H1 (cell line): ENCODE measurements at regions not wholly inside any gene's neighbourhood (a gene's known extent, or its start where the extent isn't known, plus 50 kb on each side); places are given as distances from the start of the nearest gene placed in this dataset.

Source experiments
- CTCF ChIA-PET: fragments of 300-600 bp; sonication (Branson Sonifier 250); formaldehyde crosslinking; loops from one replicate; lab custom pipeline; 2021; ENCODE audit not compliant: partially characterized antibody; lab: Charles Lee
- POLR2A ChIA-PET: fragments of 300-600 bp; sonication (Branson Sonifier 250); formaldehyde crosslinking; loops from one replicate; lab custom pipeline; 2021; ENCODE audit warnings: inconsistent platforms; ENCODE audit not compliant: partially characterized antibody; lab: Charles Lee
- DNase-seq, 2 experiments: peaks; one replicate each; pipeline versions ENCODE4 v3.0.0 to v3.0.0-alpha.2; 2010 to 2022; ENCODE audit warnings: low spot score in 2 of 2, low read depth in 1 of 2, mixed read lengths in 1 of 2
- FAIRE-seq: peaks from 2 replicates; lab custom pipeline; 2011; peaks lifted over from hg19 to GRCh38; lab: Jason Lieb, UNC
- H2AFZ ChIP-seq: 2 replicates; pipeline ENCODE4 v1.8.1; 2012; ENCODE audit warnings: low read length, inconsistent platforms
- H2AK5ac ChIP-seq: 2 replicates; pipeline ENCODE4 v1.6.1; 2013; ENCODE audit warnings: low read depth, low read length
- H2BK120ac ChIP-seq: replicated peaks from 2 replicates; pipeline ENCODE3; 2013; ENCODE audit warnings: low read depth, low read length, inconsistent platforms
- H2BK12ac ChIP-seq: 2 replicates; pipeline ENCODE4 v1.6.1; 2013; ENCODE audit warnings: low read depth, low read length
- H2BK15ac ChIP-seq: 2 replicates; pipeline ENCODE4 v1.6.1; 2013; ENCODE audit warnings: low read length
- H2BK20ac ChIP-seq: 2 replicates; pipeline ENCODE4 v1.6.1; 2013; ENCODE audit warnings: low read length
- H2BK5ac ChIP-seq: 2 replicates; pipeline ENCODE4 v1.6.1; 2013; ENCODE audit warnings: low read depth, low read length
- H3K14ac ChIP-seq: 2 replicates; pipeline ENCODE4 v1.6.1; 2013; ENCODE audit warnings: inconsistent platforms; ENCODE audit not compliant: insufficient read length
- H3K18ac ChIP-seq: 2 replicates; pipeline ENCODE4 v1.6.1; 2013; ENCODE audit warnings: low read length; ENCODE audit errors: extremely low read depth
- H3K23ac ChIP-seq: 2 replicates; pipeline ENCODE4 v1.6.1; 2013; ENCODE audit warnings: inconsistent platforms; ENCODE audit not compliant: insufficient read length
- H3K23me2 ChIP-seq: 2 replicates; pipeline ENCODE4 v1.6.1; 2013; ENCODE audit warnings: low read depth, low read length
- H3K27ac ChIP-seq: 2 replicates; pipeline ENCODE4 v1.6.1; 2011; ENCODE audit warnings: low read depth, low read length, inconsistent platforms
- H3K27me3 ChIP-seq, 4 experiments: replicated peaks in 1 of 4; 1 replicate in 1 of 4; 2 replicates in 3 of 4; pipeline versions ENCODE4 v1.6.1 to v1.8.1; 2011 to 2013; ENCODE audit warnings: low read length in 3 of 4, mild to moderate bottlenecking in 3 of 4, inconsistent platforms in 2 of 4, mixed read lengths in 2 of 4, moderate library complexity in 1 of 4; ENCODE audit not compliant: control insufficient read depth in 3 of 4, insufficient read depth in 3 of 4; ENCODE audit errors: extremely low read depth in 1 of 4
- H3K36me3 ChIP-seq, 4 experiments: 2 replicates each; pipeline versions ENCODE4 v1.6.1 to v1.8.1; 2011 to 2013; ENCODE audit warnings: mild to moderate bottlenecking in 4 of 4, low read length in 3 of 4, moderate library complexity in 2 of 4, control low read depth in 1 of 4, inconsistent platforms in 1 of 4; ENCODE audit not compliant: insufficient read depth in 4 of 4, control insufficient read depth in 2 of 4
- H3K4ac ChIP-seq: replicated peaks from 2 replicates; pipeline ENCODE3; 2013; ENCODE audit warnings: low read length, low read depth, mixed read lengths, inconsistent platforms; ENCODE audit not compliant: insufficient read length
- H3K4me1 ChIP-seq, 4 experiments: replicated peaks in 1 of 4; 1 replicate in 1 of 4; 2 replicates in 3 of 4; pipeline versions ENCODE4 v1.6.1 to v1.8.1; 2011 to 2013; ENCODE audit warnings: low read length in 3 of 4, inconsistent platforms in 2 of 4, mixed read lengths in 1 of 4; ENCODE audit not compliant: insufficient read depth in 4 of 4, control insufficient read depth in 3 of 4
- H3K4me2 ChIP-seq, 2 experiments: 2 replicates each; pipeline versions ENCODE4 v1.6.1 to v1.8.1; 2011 to 2013; ENCODE audit warnings: low read depth in 2 of 2, low read length in 2 of 2, control low read depth in 1 of 2, inconsistent platforms in 1 of 2, mild to moderate bottlenecking in 1 of 2; ENCODE audit not compliant: insufficient read depth in 1 of 2
- H3K4me3 ChIP-seq, 4 experiments: fragments of 200-600, 300-600 bp in 1 of 4; sonication (generic), shearing (Covaris generic), sonication (Bioruptor Twin) in 1 of 4; 2 replicates each; pipeline versions ENCODE4 v1.5.1 to v1.8.1; 2011 to 2016; ENCODE audit warnings: low read length in 4 of 4, low read depth in 3 of 4, control low read depth in 2 of 4, inconsistent platforms in 2 of 4, mild to moderate bottlenecking in 2 of 4, mixed read lengths in 1 of 4, moderate library complexity in 1 of 4; ENCODE audit not compliant: insufficient read depth in 2 of 4; ENCODE audit errors: extremely low read depth in 1 of 4
- H3K56ac ChIP-seq: replicated peaks from 2 replicates; pipeline ENCODE3; 2013; ENCODE audit warnings: low read depth, mild to moderate bottlenecking, mixed read lengths, low read length, inconsistent platforms; ENCODE audit not compliant: insufficient read length
- H3K79me1 ChIP-seq: 2 replicates; pipeline ENCODE4 v1.6.1; 2013; ENCODE audit warnings: low read depth, low read length, control low read depth
- H3K79me2 ChIP-seq, 2 experiments: 2 replicates each; pipeline versions ENCODE4 v1.6.1 to v1.8.1; 2012 to 2013; ENCODE audit warnings: low read length in 2 of 2, mild to moderate bottlenecking in 2 of 2, inconsistent platforms in 1 of 2; ENCODE audit not compliant: insufficient read depth in 2 of 2, control insufficient read depth in 1 of 2
- H3K9ac ChIP-seq, 4 experiments: replicated peaks in 1 of 4; 1 replicate in 1 of 4; 2 replicates in 3 of 4; pipeline versions ENCODE4 v1.6.1 to v1.8.1; 2011 to 2013; ENCODE audit warnings: low read depth in 3 of 4, low read length in 3 of 4, control low read depth in 2 of 4, mild to moderate bottlenecking in 2 of 4, moderate library complexity in 2 of 4, inconsistent platforms in 1 of 4; ENCODE audit errors: extremely low read depth in 1 of 4
- H3K9me3 ChIP-seq, 2 experiments: 2 replicates each; pipeline versions ENCODE4 v1.6.1 to v1.8.1; 2012 to 2013; ENCODE audit warnings: mild to moderate bottlenecking in 2 of 2, moderate library complexity in 2 of 2, control low read depth in 1 of 2, inconsistent platforms in 1 of 2, low read depth in 1 of 2, low read length in 1 of 2, mixed read lengths in 1 of 2; ENCODE audit not compliant: insufficient read depth in 2 of 2
- H4K20me1 ChIP-seq, 2 experiments: replicated peaks in 1 of 2; 2 replicates each; pipeline versions ENCODE3 to v1.8.1; 2011 to 2013; ENCODE audit warnings: inconsistent platforms in 2 of 2, low read length in 2 of 2, mild to moderate bottlenecking in 1 of 2; ENCODE audit not compliant: insufficient read depth in 2 of 2, control insufficient read depth in 1 of 2
- H4K5ac ChIP-seq: 2 replicates; pipeline ENCODE4 v1.6.1; 2013; ENCODE audit warnings: low read length, low read depth, mixed read lengths, inconsistent platforms; ENCODE audit not compliant: insufficient read length
- H4K8ac ChIP-seq: 2 replicates; pipeline ENCODE4 v1.8.0; 2013; ENCODE audit warnings: mild to moderate bottlenecking, moderate library complexity, low read length, inconsistent platforms; ENCODE audit not compliant: insufficient read depth; ENCODE audit errors: extremely low read depth
- H4K91ac ChIP-seq: replicated peaks from 2 replicates; pipeline ENCODE3; 2013; ENCODE audit warnings: low read length, mixed read lengths, inconsistent platforms; ENCODE audit not compliant: insufficient read length
- ATF2 ChIP-seq: IDR thresholded peaks from 2 replicates; pipeline ENCODE4 v1.6.1; 2012; ENCODE audit warnings: low read length, inconsistent platforms
- CBX5 ChIP-seq: fragments of 300-800, 300-1000 bp; sonication (generic); IDR thresholded peaks from 2 replicates; pipeline ENCODE4 v1.7.1; 2016; ENCODE audit warnings: antibody characterized with exemption, low read length, low read depth
- CHD1 ChIP-seq: IDR thresholded peaks from 2 replicates; pipeline ENCODE4 v1.6.1; 2012; ENCODE audit warnings: low read depth, low read length, improper control_type of control experiment
- CHD2 ChIP-seq: IDR thresholded peaks from 2 replicates; pipeline ENCODE4 v1.6.1; 2012; ENCODE audit warnings: low read length, improper control_type of control experiment
- CREB1 ChIP-seq: IDR thresholded peaks from 2 replicates; pipeline ENCODE4 v1.6.1; 2012; ENCODE audit warnings: inconsistent platforms
- HDAC2 ChIP-seq, 2 experiments: fragments of 300-600 bp in 1 of 2; sonication (generic) in 1 of 2; IDR thresholded peaks; 2 replicates each; pipeline ENCODE4 v1.6.1; 2011 to 2012; ENCODE audit warnings: low read depth in 2 of 2, low read length in 2 of 2, mild to moderate bottlenecking in 2 of 2, moderate library complexity in 2 of 2, borderline replicate concordance in 1 of 2, inconsistent platforms in 1 of 2
- KDM1A ChIP-seq: fragments of 200-600, 300-600 bp; sonication (generic); IDR thresholded peaks from 2 replicates; pipeline ENCODE4 v1.7.1; 2016; ENCODE audit warnings: mild to moderate bottlenecking, low read length, borderline replicate concordance
- MAFK ChIP-seq: IDR thresholded peaks from 2 replicates; pipeline ENCODE4 v1.6.1; 2012; ENCODE audit warnings: low read depth, mild to moderate bottlenecking, improper control_type of control experiment, low read length
- NANOG ChIP-seq: IDR thresholded peaks from 2 replicates; pipeline ENCODE4 v1.6.1; 2011; ENCODE audit warnings: low read length, low read depth, mild to moderate bottlenecking, inconsistent platforms; ENCODE audit not compliant: insufficient read depth, poor library complexity, severe bottlenecking
- SAP30 ChIP-seq: fragments of 300-600 bp; sonication (generic); IDR thresholded peaks from 2 replicates; pipeline ENCODE4 v1.7.1; 2012; ENCODE audit warnings: low read length, moderate library complexity, mild to moderate bottlenecking, inconsistent platforms; ENCODE audit not compliant: insufficient read depth, insufficient replicate concordance
- SP1 ChIP-seq: IDR thresholded peaks from 2 replicates; pipeline ENCODE4 v1.6.1; 2011; ENCODE audit warnings: low read depth, low read length
- SP4 ChIP-seq: IDR thresholded peaks from 2 replicates; pipeline ENCODE4 v1.6.1; 2012; ENCODE audit warnings: low read length, inconsistent platforms
- SRF ChIP-seq: IDR thresholded peaks from 2 replicates; pipeline ENCODE4 v1.6.1; 2011; ENCODE audit warnings: mild to moderate bottlenecking, low read depth, low read length, moderate library complexity
- TAF1 ChIP-seq: IDR thresholded peaks from 2 replicates; pipeline ENCODE4 v1.6.1; 2011; ENCODE audit warnings: mild to moderate bottlenecking, low read depth, low read length
- WGBS, 2 experiments: shearing (Covaris generic) in 1 of 2; methylation state at CpG; one replicate each; pipeline versions ENCODE4 v1.1.6 to v1.1.7; 2013 to 2015; ENCODE audit warnings: low lambda C conversion rate in 2 of 2, mixed read lengths in 2 of 2, inconsistent platforms in 1 of 2, low coverage in 1 of 2, missing lambda C conversion rate in 1 of 2; ENCODE audit not compliant: insufficient replicate concordance in 2 of 2, insufficient coverage in 1 of 2, insufficient read length in 1 of 2; ENCODE audit errors: extremely low coverage in 1 of 2, missing lambda C conversion rate in 1 of 2; 5-methylcytosine and 5-hydroxymethylcytosine counted together

- Histone ChIP-seq H3K4me1 (no peaks in the 10 kb centered on the region), H2BK15ac (no peak overlapping the region), H3K9me3 (no peaks in the 10 kb centered on the region), H4K8ac (no peak overlapping the region), H3K9ac (no peak overlapping the region), H2BK12ac (no peak overlapping the region), H2BK120ac (no peak overlapping the region), H3K23ac (no peak overlapping the region), H3K18ac (no peak overlapping the region), H2AK5ac (no peak overlapping the region), H3K27ac (no peak overlapping the region), H3K27me3 (no peaks in the 10 kb centered on the region), H3K36me3 (no peaks in the 10 kb centered on the region), H4K91ac (peak overlapping the region; percentile 51), H2BK5ac (no peak overlapping the region), H3K23me2 (no peaks in the 10 kb centered on the region), H2AFZ (no peak overlapping the region), H3K4ac (no peak overlapping the region), H3K14ac (no peak overlapping the region), H3K79me2 (no peaks in the 10 kb centered on the region), H4K20me1 (no peaks in the 10 kb centered on the region), H4K5ac (no peak overlapping the region), H3K56ac (no peak overlapping the region), H2BK20ac (no peak overlapping the region), H3K4me3 (no peak overlapping the region), H3K4me2 (no peak overlapping the region), H3K79me1 (no peaks in the 10 kb centered on the region)
- WGBS, 2 experiments, result 96% methylated on average over 3 of the region's 3 CpGs; no CpG with 5 or more reads in 1 of the 2 experiments
- no peak for DNase-seq
- no peak for FAIRE-seq
- ChIA-PET CTCF (interaction anchor here (1.0 to 1.7 kb wide), 3 partner anchors 9 to 285 kb away, joined by 3 to 5 read pairs (median 3); no protein-coding TSS in a partner anchor), POLR2A (no interaction called here)
- TF ChIP-seq CBX5 (no peak), SRF (no peak), SP1 (no peak), NANOG (no peak), ATF2 (no peak), KDM1A (no peak), MAFK (no peak), SAP30 (no peak), SP4 (no peak), HDAC2 (IDR thresholded peaks at IDR 0.05; ENCODE audit: borderline replicate concordance in 1 of 2, low read depth in 2 of 2, low read length in 2 of 2) (no peak), TAF1 (no peak), CHD2 (no peak), CHD1 (no peak), CREB1 (no peak)
These were observed 323.5 kb downstream of the LMO4 start for GRCh38 chr1:87652176-87652575.
